ENCODE measurements at regions not wholly inside any gene's neighbourhood (a gene's known extent, or its start where the extent isn't known, plus 50 kb on each side); places are given as distances from the start of the nearest gene placed in this dataset.

DNA sequence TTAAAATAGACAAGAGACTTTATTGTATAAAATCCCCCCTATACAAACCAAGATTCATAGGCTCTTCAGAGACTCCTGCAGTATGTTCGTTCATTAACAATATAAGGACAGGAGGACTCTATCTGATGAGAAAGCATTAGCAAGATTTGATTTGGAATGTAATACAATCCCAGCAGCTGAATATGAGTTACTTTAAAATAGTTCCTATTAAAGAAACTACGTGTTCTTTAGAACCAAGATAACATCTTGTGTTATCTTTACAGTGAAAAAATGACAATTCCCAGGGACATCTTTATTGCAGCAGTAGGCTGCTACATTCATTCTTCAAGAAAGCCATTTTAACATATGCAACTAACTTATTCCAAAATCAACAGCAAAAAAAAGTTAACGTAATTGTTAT, 1360.1 kb upstream of the GJE1 start:
- TF ChIP-seq, protein P1, sequence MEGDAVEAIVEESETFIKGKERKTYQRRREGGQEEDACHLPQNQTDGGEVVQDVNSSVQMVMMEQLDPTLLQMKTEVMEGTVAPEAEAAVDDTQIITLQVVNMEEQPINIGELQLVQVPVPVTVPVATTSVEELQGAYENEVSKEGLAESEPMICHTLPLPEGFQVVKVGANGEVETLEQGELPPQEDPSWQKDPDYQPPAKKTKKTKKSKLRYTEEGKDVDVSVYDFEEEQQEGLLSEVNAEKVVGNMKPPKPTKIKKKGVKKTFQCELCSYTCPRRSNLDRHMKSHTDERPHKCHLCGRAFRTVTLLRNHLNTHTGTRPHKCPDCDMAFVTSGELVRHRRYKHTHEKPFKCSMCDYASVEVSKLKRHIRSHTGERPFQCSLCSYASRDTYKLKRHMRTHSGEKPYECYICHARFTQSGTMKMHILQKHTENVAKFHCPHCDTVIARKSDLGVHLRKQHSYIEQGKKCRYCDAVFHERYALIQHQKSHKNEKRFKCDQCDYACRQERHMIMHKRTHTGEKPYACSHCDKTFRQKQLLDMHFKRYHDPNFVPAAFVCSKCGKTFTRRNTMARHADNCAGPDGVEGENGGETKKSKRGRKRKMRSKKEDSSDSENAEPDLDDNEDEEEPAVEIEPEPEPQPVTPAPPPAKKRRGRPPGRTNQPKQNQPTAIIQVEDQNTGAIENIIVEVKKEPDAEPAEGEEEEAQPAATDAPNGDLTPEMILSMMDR (IDR thresholded peaks at IDR 0.05): no peak
- no peak for TF ChIP-seq POLR2A (IDR thresholded peaks at IDR 0.05)

Data from Peyer's patch (tissue), 4 donors.